ENCODE measurements at regions not wholly inside any gene's neighbourhood (a gene's known extent, or its start where the extent isn't known, plus 50 kb on each side); places are given as distances from the start of the nearest gene placed in this dataset.
A peak's percentile ranks its signal among the peaks of the same experiment; 100 is the strongest.

- no peak overlapping the region for H3K4me3 ChIP-seq (ENCODE audit: low read depth, low read length)
- DNase-seq (ENCODE audit: low read depth): no peak
- TF ChIP-seq CTCF (conservative IDR thresholded peaks at IDR 0.05; ENCODE audit: low read depth, low read length): no peak
Measured at GRCh38 chr22:22084089-22084711, 101.6 kb upstream of the TOP3B start.

GRCh38 chr22:22082960-22083359 lies 100.4 kb upstream of the TOP3B start:
- no peak overlapping the region for H3K4me3 ChIP-seq (ENCODE audit: low read depth, low read length)
- TF ChIP-seq CTCF (conservative IDR thresholded peaks at IDR 0.05; ENCODE audit: low read depth, low read length): no peak
- no peak for DNase-seq (ENCODE audit: low read depth)

- no peak for DNase-seq (ENCODE audit: low read depth)
- no peak overlapping the region for H3K4me3 ChIP-seq (ENCODE audit: low read depth, low read length)
- no peak for TF ChIP-seq CTCF (conservative IDR thresholded peaks at IDR 0.05; ENCODE audit: low read depth, low read length)
Measured at GRCh38 chr22:22082229-22082835, 99.7 kb upstream of the TOP3B start.

- TF ChIP-seq CTCF (conservative IDR thresholded peaks at IDR 0.05; ENCODE audit: low read depth, low read length): no peak
- no peak overlapping the region for H3K4me3 ChIP-seq (ENCODE audit: low read depth, low read length)
Measured at GRCh38 chr22:22080270-22080669, 97.7 kb upstream of the TOP3B start.

GRCh38 chr22:22079404-22080148 lies 97.0 kb upstream of the TOP3B start:
- no peak for TF ChIP-seq CTCF (conservative IDR thresholded peaks at IDR 0.05; ENCODE audit: low read depth, low read length)
- no peak overlapping the region for H3K4me3 ChIP-seq (ENCODE audit: low read depth, low read length)
- no peak for DNase-seq (ENCODE audit: low read depth)

More at GRCh38 chr22:22080270-22080669, 97.7 kb upstream of the TOP3B start:
- peak; percentile 55 for DNase-seq (ENCODE audit: low read depth)

- DNase-seq (ENCODE audit: low read depth): no peak
- TF ChIP-seq CTCF (conservative IDR thresholded peaks at IDR 0.05; ENCODE audit: low read depth, low read length): no peak
- no peak overlapping the region for H3K4me3 ChIP-seq (ENCODE audit: low read depth, low read length)
Measured at GRCh38 chr22:22078329-22078728, 95.7 kb upstream of the TOP3B start.

Data from choroid plexus epithelial cell (primary cell).